ENCODE measurements at regions not wholly inside any gene's neighbourhood (a gene's known extent, or its start where the extent isn't known, plus 50 kb on each side); places are given as distances from the start of the nearest gene placed in this dataset.
"Not testable (repeated sequence)": the region's sequence is repeated elsewhere in the genome, so short reads cannot be mapped to it uniquely, and the experiment has no call there.

GRCh38 chr9:42414865-42415264 lies 231.4 kb downstream of the SPATA31A6 start:
- TF ChIP-seq ZNF274 (IDR thresholded peaks at IDR 0.05; ENCODE audit: low read depth, low read length); YY1 (IDR thresholded peaks at IDR 0.05; ENCODE audit: insufficient read depth, insufficient read length): not testable (repeated sequence)

All from NT2/D1 (cell line).